ENCODE measurements at regions not wholly inside any gene's neighbourhood (a gene's known extent, or its start where the extent isn't known, plus 50 kb on each side); places are given as distances from the start of the nearest gene placed in this dataset.
"Not testable (repeated sequence)": the region's sequence is repeated elsewhere in the genome, so short reads cannot be mapped to it uniquely, and the experiment has no call there.

DNA sequence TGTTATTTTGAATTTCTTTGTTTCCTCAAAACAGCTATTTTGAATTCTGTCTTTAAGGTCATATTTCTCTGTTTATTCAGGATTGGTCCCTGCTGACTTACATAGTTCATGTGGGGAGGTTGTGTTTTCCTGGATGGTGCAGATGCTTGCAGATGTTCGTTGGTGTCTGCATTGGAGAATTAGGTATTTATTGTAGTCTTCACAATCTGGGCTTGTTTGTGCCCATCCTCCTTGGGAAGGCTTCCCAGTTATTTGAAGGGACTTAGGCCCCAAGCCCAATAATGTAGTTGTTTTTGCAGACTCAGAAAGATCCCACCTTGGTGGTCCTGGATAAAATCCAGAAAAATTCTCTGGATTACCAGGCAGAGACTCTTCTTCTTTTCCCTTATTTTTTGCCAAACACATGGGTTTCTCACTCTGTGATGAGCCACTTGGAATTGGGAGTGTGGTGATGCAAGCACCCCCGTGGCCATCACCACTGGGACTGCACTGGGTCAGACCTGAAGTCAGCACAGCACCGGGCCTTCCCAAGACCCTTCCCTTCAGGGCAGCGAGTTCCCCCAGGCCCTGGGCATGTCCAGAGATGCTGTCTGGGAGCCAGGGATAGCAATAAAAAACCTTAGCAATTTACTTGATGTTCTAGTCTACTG lies 81.6 kb upstream of the EZR start:
- CTCF ChIA-PET = no interaction called here
- H3K4me1 Mint-ChIP-seq = no peaks in the 10 kb centered on the region
- no peak for DNase-seq
- no peak overlapping the region for H3K27ac Mint-ChIP-seq
- peaks cover 13% of the 10 kb centered on the region for H3K9me3 Mint-ChIP-seq
- no peak overlapping the region for H3K4me3 Mint-ChIP-seq
- H3K27me3 Mint-ChIP-seq = no peaks in the 10 kb centered on the region
- peaks cover 10% of the 10 kb centered on the region for H3K36me3 Mint-ChIP-seq

- Mint-ChIP-seq H3K9me3 (no peaks in the 10 kb centered on the region), H3K27ac (no peak overlapping the region), H3K4me1 (no peaks in the 10 kb centered on the region), H3K4me3 (no peak overlapping the region), H3K27me3 (no peaks in the 10 kb centered on the region), H3K36me3 (no peaks in the 10 kb centered on the region)
- CTCF ChIA-PET = no interaction called here
- no peak for DNase-seq
These were observed 78.1 kb upstream of the EZR start for GRCh38 chr6:158897236-158897635.

DNA sequence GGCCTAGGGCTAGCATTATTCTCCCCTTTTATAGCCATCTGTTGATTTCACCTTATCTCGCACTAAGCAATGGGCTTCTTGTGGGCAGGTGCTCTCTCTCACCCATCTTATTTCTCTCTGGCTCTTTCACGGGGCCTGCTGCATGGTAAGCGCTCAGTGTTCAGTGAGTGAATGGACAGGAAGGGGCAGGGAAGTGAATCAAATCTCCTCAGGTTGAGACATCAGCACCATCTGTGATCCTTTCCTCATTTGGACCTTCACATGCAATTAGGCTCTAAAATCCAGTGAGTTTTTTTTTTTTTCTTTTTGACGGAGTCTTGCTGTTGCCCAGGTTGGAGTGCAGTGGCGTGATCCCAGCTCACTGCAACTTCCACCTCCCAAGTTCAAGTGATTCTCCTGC lies 76.5 kb upstream of the EZR start:
- DNase-seq = no peak
- H3K27me3 Mint-ChIP-seq = no peaks in the 10 kb centered on the region
- CTCF ChIA-PET = no interaction called here
- H3K9me3 Mint-ChIP-seq = no peaks in the 10 kb centered on the region
- no peak overlapping the region for H3K27ac Mint-ChIP-seq
- no peak overlapping the region for H3K4me3 Mint-ChIP-seq
- H3K36me3 Mint-ChIP-seq = no peaks in the 10 kb centered on the region
- no peaks in the 10 kb centered on the region for H3K4me1 Mint-ChIP-seq

GRCh38 chr6:158894193-158894592 lies 75.0 kb upstream of the EZR start:
- Mint-ChIP-seq H3K4me1 (no peaks in the 10 kb centered on the region), H3K36me3 (no peaks in the 10 kb centered on the region), H3K27ac (no peak overlapping the region), H3K9me3 (no peaks in the 10 kb centered on the region), H3K27me3 (peaks cover 6% of the 10 kb centered on the region), H3K4me3 (no peak overlapping the region)
- DNase-seq = no peak
- CTCF ChIA-PET = no interaction called here

DNA sequence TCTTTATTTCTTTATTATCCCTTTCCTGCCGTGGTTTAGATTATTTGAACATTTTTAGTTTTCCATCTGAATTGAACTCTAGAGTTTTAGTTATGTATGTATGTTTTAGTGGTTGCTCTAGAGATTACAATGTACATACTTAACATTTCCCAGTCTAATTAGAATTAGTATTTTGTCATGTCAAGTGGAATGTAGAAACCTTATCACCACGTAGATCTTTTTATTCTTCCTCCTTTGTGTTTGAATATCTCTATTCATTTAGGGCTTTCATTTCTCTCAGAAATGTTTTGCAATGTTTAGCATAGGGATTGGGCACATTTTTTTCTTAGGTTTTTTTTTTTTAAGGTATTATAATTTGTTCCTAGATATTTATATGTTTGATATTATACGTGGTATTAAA lies 73.1 kb upstream of the EZR start:
- no peaks in the 10 kb centered on the region for H3K4me1 Mint-ChIP-seq
- H3K27ac Mint-ChIP-seq = no peak overlapping the region

GRCh38 chr6:158891560-158891959 lies 72.4 kb upstream of the EZR start:
- H3K27me3 Mint-ChIP-seq = peaks cover 19% of the 10 kb centered on the region
- CTCF ChIA-PET, H3K4me3 Mint-ChIP-seq, H3K4me1 Mint-ChIP-seq, H3K36me3 Mint-ChIP-seq, H3K9me3 Mint-ChIP-seq, DNase-seq, H3K27ac Mint-ChIP-seq: not testable (repeated sequence)

More for the DNA sequence above, 73.1 kb upstream of the EZR start:
- no peak overlapping the region for H3K4me3 Mint-ChIP-seq
- no peaks in the 10 kb centered on the region for H3K36me3 Mint-ChIP-seq
- no peaks in the 10 kb centered on the region for H3K9me3 Mint-ChIP-seq
- peaks cover 18% of the 10 kb centered on the region for H3K27me3 Mint-ChIP-seq
- no peak for DNase-seq
- CTCF ChIA-PET = no interaction called here

GRCh38 chr6:158888171-158888570 lies 69.0 kb upstream of the EZR start:
- peaks cover 19% of the 10 kb centered on the region for H3K27me3 Mint-ChIP-seq
- H3K4me1 Mint-ChIP-seq, H3K27ac Mint-ChIP-seq, H3K9me3 Mint-ChIP-seq, H3K36me3 Mint-ChIP-seq, DNase-seq, H3K4me3 Mint-ChIP-seq, CTCF ChIA-PET: not testable (repeated sequence)

DNA sequence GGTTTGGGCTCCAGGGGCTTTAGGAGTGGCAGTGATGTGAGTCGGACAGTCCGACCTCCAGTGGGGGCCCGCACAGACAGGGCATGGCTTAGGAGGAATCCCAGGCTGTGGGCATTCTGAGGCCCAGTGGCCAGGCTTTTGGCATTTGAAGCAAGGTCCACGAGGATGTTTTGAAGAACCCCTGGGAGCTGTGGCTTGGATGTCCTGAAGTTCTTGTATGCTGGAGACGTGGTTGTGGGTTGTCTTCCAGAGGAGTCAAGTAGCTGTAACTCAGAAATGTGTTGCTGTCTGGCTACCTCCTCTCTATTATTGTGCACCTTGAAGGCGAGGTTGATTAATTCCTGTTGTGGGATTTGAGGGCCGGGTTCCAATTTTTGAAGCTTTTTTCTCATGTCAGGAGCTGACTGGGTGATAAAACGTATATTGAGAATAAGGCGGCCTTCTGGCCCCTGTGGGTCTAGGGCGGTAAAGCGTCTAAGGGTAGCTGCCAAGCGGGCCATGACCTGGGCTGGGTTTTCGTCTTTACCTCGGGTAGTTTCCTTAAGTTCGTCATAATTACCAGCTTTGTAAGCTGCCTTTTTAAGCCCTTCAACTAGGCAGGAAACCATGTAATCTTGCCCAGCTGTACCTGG lies 67.3 kb upstream of the EZR start:
- CTCF ChIA-PET, H3K4me1 Mint-ChIP-seq, DNase-seq, H3K36me3 Mint-ChIP-seq, H3K9me3 Mint-ChIP-seq, H3K4me3 Mint-ChIP-seq, H3K27ac Mint-ChIP-seq: not testable (repeated sequence)
- peaks cover 19% of the 10 kb centered on the region for H3K27me3 Mint-ChIP-seq

DNA sequence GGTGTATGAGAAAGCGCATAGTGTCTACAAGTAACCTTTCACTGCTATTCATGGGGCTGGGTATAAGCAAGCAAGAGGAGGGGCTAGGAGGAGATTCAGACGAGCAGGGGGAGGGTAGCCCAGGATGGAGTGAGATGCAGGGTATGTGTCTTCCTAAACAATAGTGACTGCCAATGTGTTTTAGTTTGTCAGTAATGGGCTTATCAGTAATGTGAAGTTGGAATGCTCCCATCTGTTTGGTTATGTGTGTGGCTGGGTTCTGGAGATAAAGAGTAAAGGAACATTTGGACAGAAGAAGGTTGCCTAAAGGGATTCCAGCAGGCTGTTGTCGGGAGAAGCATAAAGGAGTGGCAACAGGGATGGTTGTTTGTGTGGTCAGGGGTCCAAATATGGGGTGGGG lies 62.7 kb upstream of the EZR start:
- H3K27me3 Mint-ChIP-seq, DNase-seq, CTCF ChIA-PET, H3K27ac Mint-ChIP-seq, H3K4me1 Mint-ChIP-seq, H3K4me3 Mint-ChIP-seq, H3K36me3 Mint-ChIP-seq, H3K9me3 Mint-ChIP-seq: not testable (repeated sequence)

GRCh38 chr6:158881276-158881675 lies 62.1 kb upstream of the EZR start:
- H3K4me3 Mint-ChIP-seq, H3K27ac Mint-ChIP-seq, H3K36me3 Mint-ChIP-seq, CTCF ChIA-PET, DNase-seq, H3K27me3 Mint-ChIP-seq, H3K9me3 Mint-ChIP-seq, H3K4me1 Mint-ChIP-seq: not testable (repeated sequence)

DNA sequence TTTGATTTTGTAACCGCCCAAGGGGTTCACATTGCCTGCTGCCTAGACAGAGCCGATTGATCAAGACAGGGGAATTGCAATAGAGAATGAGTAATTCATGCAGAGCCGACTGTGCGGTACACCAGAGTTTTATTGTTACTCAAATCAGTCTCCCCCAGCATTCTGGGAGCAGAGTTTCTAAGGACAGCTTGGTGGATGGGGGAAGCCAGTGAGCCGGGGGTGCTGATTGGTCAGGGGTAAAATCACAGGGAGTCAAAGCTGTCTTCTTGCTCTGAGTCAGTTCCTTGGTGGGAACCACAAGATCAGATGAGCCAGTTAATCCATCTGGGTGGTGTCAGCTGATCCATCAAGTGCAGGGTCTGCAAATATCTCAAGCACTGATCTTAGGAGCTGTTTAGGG lies 60.0 kb upstream of the EZR start:
- Mint-ChIP-seq H3K4me3 (no peak overlapping the region), H3K27ac (no peak overlapping the region)

GRCh38 chr6:158877716-158878115 lies 58.5 kb upstream of the EZR start:
- CTCF ChIA-PET = no interaction called here
- no peak for DNase-seq
- H3K4me1 Mint-ChIP-seq = peaks cover 7% of the 10 kb centered on the region
- no peaks in the 10 kb centered on the region for H3K36me3 Mint-ChIP-seq
- H3K9me3 Mint-ChIP-seq = peaks cover 6% of the 10 kb centered on the region
- no peak overlapping the region for H3K27ac Mint-ChIP-seq
- peaks cover 9% of the 10 kb centered on the region for H3K27me3 Mint-ChIP-seq
- no peak overlapping the region for H3K4me3 Mint-ChIP-seq

More for the DNA sequence above, 60.0 kb upstream of the EZR start:
- CTCF ChIA-PET = no interaction called here
- Mint-ChIP-seq H3K4me1 (peaks cover 4% of the 10 kb centered on the region), H3K36me3 (no peaks in the 10 kb centered on the region), H3K9me3 (peaks cover 6% of the 10 kb centered on the region), H3K27me3 (peaks cover 4% of the 10 kb centered on the region)
- DNase-seq = peak; percentile 31

DNA sequence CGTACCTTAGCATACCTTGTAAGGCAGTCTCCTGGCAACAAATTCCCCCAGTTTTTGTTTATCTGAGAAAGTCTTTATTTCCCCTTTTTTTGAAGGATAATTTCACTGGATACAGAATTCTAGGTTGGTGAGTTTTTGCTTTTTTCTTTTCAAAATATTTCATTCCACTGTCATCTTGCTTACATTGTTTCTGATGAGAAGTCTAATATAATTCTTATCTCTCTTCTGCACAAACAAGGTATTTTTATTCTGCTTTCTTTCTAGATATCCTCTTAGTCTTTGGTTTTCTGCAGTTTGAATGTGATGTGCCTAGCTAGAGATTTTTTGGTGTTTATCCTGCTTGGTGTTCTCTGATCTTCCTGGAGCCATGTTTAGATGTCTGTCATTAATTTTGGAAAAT lies 57.7 kb upstream of the EZR start:
- H3K27ac Mint-ChIP-seq = no peak overlapping the region
- H3K4me3 Mint-ChIP-seq = no peak overlapping the region

DNA sequence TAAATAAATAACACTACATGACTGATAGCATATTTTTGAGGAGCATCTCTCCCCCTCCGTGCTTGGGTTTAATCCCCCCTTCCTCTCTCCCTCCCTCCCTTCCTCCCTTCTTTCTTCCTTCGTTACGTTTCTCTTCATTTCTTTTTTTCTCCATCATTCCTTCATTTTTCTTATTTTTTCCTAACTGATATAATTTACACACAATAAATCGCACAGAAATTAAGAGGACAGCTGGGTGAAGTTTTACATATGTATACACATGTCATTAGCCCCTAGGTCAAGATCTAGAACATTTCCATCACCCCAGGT lies 51.4 kb upstream of the EZR start:
- Mint-ChIP-seq H3K36me3 (peaks cover 6% of the 10 kb centered on the region), H3K9me3 (no peaks in the 10 kb centered on the region), H3K27ac (peak overlapping the region; percentile 99), H3K4me1 (peaks cover 39% of the 10 kb centered on the region), H3K4me3 (peak overlapping the region; percentile 39), H3K27me3 (peaks cover 21% of the 10 kb centered on the region)
- no peak for DNase-seq
- CTCF ChIA-PET = interaction anchor here (1.5 kb wide), 1 partner anchor 77 kb away, joined by 7 read pairs; no protein-coding TSS in a partner anchor

More for the DNA sequence above, 57.7 kb upstream of the EZR start:
- H3K4me1 Mint-ChIP-seq = peaks cover 7% of the 10 kb centered on the region
- H3K9me3 Mint-ChIP-seq = peaks cover 6% of the 10 kb centered on the region
- CTCF ChIA-PET = no interaction called here
- no peaks in the 10 kb centered on the region for H3K36me3 Mint-ChIP-seq
- H3K27me3 Mint-ChIP-seq = peaks cover 9% of the 10 kb centered on the region
- no peak for DNase-seq

DNA sequence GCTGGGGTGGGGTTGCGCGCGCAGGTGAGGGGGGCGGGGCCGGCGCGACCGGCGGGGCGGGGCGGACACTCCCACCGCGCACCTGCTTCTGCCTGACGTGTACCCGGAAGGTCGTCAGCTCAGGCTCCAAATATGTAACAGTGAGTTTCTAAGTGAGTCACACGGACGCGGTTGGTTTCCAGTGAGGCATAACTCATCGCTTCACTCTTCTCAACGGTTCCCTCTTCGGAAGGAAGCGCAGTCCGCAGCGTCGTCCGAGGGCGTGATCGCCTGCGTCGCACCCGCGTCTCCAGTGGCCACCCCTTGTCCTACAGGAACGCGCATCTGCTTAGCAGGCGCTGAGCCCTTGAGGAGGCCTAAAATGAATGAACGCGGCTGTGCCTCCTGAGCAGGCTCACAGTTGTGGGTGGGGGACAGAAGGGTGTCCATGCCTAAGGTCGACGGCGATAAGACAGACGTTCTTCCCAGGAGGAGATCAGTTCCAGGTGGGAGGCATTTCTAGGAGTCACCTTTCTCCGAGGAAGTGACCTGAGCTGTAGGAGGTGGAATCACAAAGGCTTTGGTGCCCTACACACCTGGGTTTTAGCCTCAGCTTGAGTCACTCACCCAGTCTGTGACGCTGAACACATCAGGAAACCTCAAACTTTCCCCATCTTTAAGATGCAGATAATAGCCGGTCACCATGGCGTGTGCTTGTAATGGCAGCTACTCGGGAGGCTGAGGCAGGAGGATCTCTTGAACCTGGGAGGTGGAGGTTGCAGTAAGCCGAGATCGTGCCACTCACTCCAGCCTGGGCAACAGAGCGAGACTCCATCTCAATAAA lies 50.9 kb upstream of the EZR start:
- peaks cover 22% of the 10 kb centered on the region for H3K27me3 Mint-ChIP-seq

More for the DNA sequence above, 50.9 kb upstream of the EZR start:
- peak; percentile 96 for DNase-seq
- Mint-ChIP-seq H3K36me3 (peaks cover 6% of the 10 kb centered on the region), H3K4me3 (peak overlapping the region; percentile 78), H3K27ac (peak overlapping the region; percentile 99), H3K4me1 (peaks cover 39% of the 10 kb centered on the region), H3K9me3 (no peaks in the 10 kb centered on the region)
- CTCF ChIA-PET = interaction anchor here (0.8 to 2.9 kb wide), 6 partner anchors 16 to 103 kb away, joined by 3 to 19 read pairs (median 4); partner anchors contain the start of gene EZR

All from activated naive CD4-positive, alpha-beta T cell treated with anti-CD3 and anti-CD28 coated beads, Interleukin-2, amount 10 ng/mL, durations not matched to agents 7 days and 5 days (primary cell).